Stomach (tissue), 4 donors: ENCODE measurements at regions not wholly inside any gene's neighbourhood (a gene's known extent, or its start where the extent isn't known, plus 50 kb on each side); places are given as distances from the start of the nearest gene placed in this dataset.

ENCODE experiments used
- POLR2A ChIP-seq, 4 donors: fragments of 450-650 bp; IDR thresholded peaks; one replicate each; pipeline ENCODE4 v1.6.1; 2016; ENCODE audit warnings: antibody characterized with exemption in 4 of 4, control low read depth in 2 of 4, mild to moderate bottlenecking in 1 of 4, moderate library complexity in 1 of 4
- TF ChIP-seq, protein P1 (sequence below), 7 experiments: fragments of 450-650 bp in 4 of 7; fragments of 200-600 bp in 3 of 7; sonication (generic) in 3 of 7; IDR thresholded peaks; one replicate each; pipeline ENCODE4 v1.5.1; 2016 to 2019; ENCODE audit warnings: antibody characterized with exemption in 7 of 7, control low read depth in 2 of 7, mild to moderate bottlenecking in 1 of 7

DNA sequence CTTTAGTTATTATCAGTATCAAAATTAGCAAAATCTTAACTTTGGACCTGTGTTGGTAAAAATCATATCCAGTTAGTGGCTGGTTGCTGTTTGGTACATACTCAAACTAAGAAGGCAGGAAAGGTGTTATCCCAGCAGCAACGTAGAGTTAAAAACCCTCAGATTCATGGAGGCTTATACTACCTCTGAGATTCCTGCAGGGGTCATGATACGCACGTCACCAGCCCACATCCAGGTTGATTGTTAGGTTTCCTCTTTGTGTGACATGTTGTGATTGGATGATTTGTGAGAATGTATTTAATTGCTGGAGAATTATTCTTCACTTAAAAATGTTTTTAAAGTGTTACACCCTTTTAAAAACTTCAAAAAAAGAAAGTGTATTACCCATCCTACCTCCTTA, 423.3 kb upstream of the ADGRL2 start:
- TF ChIP-seq, protein P1, sequence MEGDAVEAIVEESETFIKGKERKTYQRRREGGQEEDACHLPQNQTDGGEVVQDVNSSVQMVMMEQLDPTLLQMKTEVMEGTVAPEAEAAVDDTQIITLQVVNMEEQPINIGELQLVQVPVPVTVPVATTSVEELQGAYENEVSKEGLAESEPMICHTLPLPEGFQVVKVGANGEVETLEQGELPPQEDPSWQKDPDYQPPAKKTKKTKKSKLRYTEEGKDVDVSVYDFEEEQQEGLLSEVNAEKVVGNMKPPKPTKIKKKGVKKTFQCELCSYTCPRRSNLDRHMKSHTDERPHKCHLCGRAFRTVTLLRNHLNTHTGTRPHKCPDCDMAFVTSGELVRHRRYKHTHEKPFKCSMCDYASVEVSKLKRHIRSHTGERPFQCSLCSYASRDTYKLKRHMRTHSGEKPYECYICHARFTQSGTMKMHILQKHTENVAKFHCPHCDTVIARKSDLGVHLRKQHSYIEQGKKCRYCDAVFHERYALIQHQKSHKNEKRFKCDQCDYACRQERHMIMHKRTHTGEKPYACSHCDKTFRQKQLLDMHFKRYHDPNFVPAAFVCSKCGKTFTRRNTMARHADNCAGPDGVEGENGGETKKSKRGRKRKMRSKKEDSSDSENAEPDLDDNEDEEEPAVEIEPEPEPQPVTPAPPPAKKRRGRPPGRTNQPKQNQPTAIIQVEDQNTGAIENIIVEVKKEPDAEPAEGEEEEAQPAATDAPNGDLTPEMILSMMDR (IDR thresholded peaks at IDR 0.05), result peak in 1 of 7 experiments; percentile 13
- TF ChIP-seq POLR2A (IDR thresholded peaks at IDR 0.05), result no peak
